ENCODE measurements at regions not wholly inside any gene's neighbourhood (a gene's known extent, or its start where the extent isn't known, plus 50 kb on each side); places are given as distances from the start of the nearest gene placed in this dataset.

DNA sequence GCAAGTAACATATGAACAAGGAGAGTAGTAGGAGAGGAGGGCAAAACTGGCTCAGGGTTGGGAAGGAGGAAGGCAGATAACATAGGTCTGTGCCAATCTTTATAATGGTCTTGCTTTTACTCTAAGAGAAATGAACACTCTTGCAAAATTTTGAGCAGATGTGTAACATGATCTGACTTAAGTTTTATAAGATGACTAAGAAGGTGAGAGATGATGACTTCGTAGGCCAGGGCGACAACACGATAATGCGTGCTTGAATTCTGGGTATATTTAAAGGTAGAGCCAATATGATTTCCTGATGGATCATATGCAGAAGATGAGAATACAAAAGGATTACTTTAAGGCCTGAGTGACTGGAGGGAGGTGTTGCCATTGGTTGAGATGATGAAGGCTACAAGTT lies 265.4 kb upstream of the KCNMB2 start:
- TF ChIP-seq POLR2A (IDR thresholded peaks at IDR 0.05): no peak
- TF ChIP-seq, protein P1, sequence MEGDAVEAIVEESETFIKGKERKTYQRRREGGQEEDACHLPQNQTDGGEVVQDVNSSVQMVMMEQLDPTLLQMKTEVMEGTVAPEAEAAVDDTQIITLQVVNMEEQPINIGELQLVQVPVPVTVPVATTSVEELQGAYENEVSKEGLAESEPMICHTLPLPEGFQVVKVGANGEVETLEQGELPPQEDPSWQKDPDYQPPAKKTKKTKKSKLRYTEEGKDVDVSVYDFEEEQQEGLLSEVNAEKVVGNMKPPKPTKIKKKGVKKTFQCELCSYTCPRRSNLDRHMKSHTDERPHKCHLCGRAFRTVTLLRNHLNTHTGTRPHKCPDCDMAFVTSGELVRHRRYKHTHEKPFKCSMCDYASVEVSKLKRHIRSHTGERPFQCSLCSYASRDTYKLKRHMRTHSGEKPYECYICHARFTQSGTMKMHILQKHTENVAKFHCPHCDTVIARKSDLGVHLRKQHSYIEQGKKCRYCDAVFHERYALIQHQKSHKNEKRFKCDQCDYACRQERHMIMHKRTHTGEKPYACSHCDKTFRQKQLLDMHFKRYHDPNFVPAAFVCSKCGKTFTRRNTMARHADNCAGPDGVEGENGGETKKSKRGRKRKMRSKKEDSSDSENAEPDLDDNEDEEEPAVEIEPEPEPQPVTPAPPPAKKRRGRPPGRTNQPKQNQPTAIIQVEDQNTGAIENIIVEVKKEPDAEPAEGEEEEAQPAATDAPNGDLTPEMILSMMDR (IDR thresholded peaks at IDR 0.05): no peak

All from thyroid gland (tissue), 4 donors.